Type B pancreatic cell (in vitro differentiated cells): ENCODE measurements at regions not wholly inside any gene's neighbourhood (a gene's known extent, or its start where the extent isn't known, plus 50 kb on each side); places are given as distances from the start of the nearest gene placed in this dataset.

Experiments used
- DNase-seq: peaks from one replicate; pipeline ENCODE4 v3.0.0; 2021; ENCODE audit warnings: mixed read lengths; ENCODE audit not compliant: unreplicated experiment; ENCODE audit errors: extremely low spot score
- H3K27ac Mint-ChIP-seq: 2 replicates; pipeline ENCODE4 v1.8.0; 2021; ENCODE audit warnings: mild to moderate bottlenecking, mixed read lengths
- H3K27me3 Mint-ChIP-seq: 2 replicates; pipeline ENCODE4 v1.8.0; 2021; ENCODE audit warnings: mixed read lengths
- H3K36me3 Mint-ChIP-seq: 2 replicates; pipeline ENCODE4 v1.8.0; 2021; ENCODE audit warnings: mixed read lengths
- H3K4me1 Mint-ChIP-seq: one replicate; pipeline ENCODE4 v1.8.0; 2021; ENCODE audit warnings: mixed read lengths; ENCODE audit not compliant: unreplicated experiment
- H3K4me3 Mint-ChIP-seq: 2 replicates; pipeline ENCODE4 v1.8.0; 2021; ENCODE audit warnings: mild to moderate bottlenecking, mixed read lengths
- H3K9me3 Mint-ChIP-seq: 2 replicates; pipeline ENCODE4 v1.8.0; 2021; ENCODE audit warnings: mixed read lengths
- TF ChIP-seq, protein P1 (sequence below): fragments of 200-600 bp; sonication (generic); conservative IDR thresholded peaks from 2 replicates; pipeline ENCODE4 v1.5.0; 2021; ENCODE audit warnings: antibody characterized with exemption, mild to moderate bottlenecking

DNA sequence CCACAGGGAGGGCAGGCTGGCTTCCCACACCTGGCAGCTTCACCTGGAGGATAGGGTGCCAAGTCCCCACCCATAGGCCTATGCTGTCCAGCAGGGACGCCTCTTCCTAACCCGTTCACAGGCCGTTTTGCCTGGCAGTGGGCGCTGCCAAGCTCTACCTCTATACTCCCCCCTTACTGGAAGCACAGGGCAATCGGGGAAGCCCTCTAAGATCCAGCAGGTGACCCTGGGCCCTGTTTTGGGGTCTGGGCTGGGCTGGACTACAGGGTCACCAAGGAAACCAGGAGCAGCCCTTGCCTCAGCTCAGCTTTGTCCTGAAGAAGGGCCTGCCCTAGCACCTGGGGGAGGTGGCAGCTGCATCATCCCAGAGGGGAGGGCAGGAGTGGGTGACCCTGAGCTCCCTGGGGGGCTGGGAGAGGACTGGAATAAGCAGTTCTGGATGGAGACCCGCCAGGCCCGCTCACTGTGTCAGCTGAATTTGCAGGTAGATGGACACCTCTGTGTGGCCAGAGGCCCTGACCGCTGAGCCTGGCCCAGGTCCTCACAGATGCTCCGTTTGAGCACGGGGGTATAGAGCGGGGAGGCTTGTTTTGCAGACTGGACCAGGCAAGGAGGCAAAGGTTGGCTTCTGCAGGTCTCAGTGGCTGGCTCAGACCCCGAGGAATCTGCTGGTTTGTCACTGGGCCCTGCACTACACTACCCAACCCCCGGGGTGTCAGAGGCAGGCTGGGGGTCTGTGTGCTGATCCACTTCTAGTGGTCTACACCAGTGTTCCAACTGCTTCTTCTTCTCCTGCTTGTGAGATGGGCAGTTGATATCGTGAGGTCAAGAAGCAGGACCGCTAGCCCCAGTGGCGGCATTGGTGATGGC is 163.1 kb downstream of the ASB1 start:
- Mint-ChIP-seq H3K9me3 (no peaks in the 10 kb centered on the region), H3K36me3 (no peaks in the 10 kb centered on the region), H3K4me1 (no peaks in the 10 kb centered on the region), H3K4me3 (no peak overlapping the region), H3K27ac (no peak overlapping the region), H3K27me3 (peaks cover 4% of the 10 kb centered on the region)
- TF ChIP-seq, protein P1, sequence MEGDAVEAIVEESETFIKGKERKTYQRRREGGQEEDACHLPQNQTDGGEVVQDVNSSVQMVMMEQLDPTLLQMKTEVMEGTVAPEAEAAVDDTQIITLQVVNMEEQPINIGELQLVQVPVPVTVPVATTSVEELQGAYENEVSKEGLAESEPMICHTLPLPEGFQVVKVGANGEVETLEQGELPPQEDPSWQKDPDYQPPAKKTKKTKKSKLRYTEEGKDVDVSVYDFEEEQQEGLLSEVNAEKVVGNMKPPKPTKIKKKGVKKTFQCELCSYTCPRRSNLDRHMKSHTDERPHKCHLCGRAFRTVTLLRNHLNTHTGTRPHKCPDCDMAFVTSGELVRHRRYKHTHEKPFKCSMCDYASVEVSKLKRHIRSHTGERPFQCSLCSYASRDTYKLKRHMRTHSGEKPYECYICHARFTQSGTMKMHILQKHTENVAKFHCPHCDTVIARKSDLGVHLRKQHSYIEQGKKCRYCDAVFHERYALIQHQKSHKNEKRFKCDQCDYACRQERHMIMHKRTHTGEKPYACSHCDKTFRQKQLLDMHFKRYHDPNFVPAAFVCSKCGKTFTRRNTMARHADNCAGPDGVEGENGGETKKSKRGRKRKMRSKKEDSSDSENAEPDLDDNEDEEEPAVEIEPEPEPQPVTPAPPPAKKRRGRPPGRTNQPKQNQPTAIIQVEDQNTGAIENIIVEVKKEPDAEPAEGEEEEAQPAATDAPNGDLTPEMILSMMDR = no peak
- no peak for DNase-seq

- Mint-ChIP-seq H3K27ac (no peak overlapping the region), H3K4me3 (no peak overlapping the region), H3K4me1 (no peaks in the 10 kb centered on the region), H3K27me3 (peaks cover 4% of the 10 kb centered on the region), H3K9me3 (no peaks in the 10 kb centered on the region), H3K36me3 (no peaks in the 10 kb centered on the region)
- DNase-seq = no peak
- TF ChIP-seq, protein P1 = no peak
Observed at GRCh38 chr2:238591732-238592131, 165.0 kb downstream of the ASB1 start.

GRCh38 chr2:238593236-238593635 is 166.5 kb downstream of the ASB1 start:
- H3K27ac Mint-ChIP-seq = no peak overlapping the region

DNA sequence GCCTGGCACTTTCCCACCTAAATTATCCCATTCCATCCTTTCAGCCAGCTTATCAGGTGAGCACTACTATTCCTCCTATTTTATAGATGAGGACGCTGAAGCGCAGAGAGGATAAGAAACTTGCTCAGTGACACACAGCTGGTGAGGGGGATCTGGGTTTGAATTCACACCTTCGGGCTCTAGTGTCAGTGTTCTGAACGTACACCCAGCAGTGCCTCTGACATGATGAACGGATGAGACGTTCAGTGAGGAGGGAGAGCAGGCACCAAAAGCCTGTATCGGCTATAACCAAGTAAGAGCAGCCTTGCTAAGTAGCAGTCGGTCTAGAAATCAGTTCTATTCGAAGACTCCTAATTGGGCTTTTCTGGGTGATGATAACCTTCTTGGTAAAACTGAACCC is 167.0 kb downstream of the ASB1 start:
- Mint-ChIP-seq H3K4me3 (no peak overlapping the region), H3K27me3 (peaks cover 4% of the 10 kb centered on the region), H3K4me1 (peaks cover 6% of the 10 kb centered on the region), H3K27ac (no peak overlapping the region), H3K36me3 (no peaks in the 10 kb centered on the region), H3K9me3 (no peaks in the 10 kb centered on the region)
- TF ChIP-seq, protein P1 = no peak
- no peak for DNase-seq

More at GRCh38 chr2:238593236-238593635, 166.5 kb downstream of the ASB1 start:
- DNase-seq = no peak
- H3K36me3 Mint-ChIP-seq = no peaks in the 10 kb centered on the region
- peaks cover 4% of the 10 kb centered on the region for H3K27me3 Mint-ChIP-seq
- peaks cover 5% of the 10 kb centered on the region for H3K4me1 Mint-ChIP-seq
- no peak overlapping the region for H3K4me3 Mint-ChIP-seq
- TF ChIP-seq, protein P1 = no peak
- no peaks in the 10 kb centered on the region for H3K9me3 Mint-ChIP-seq

- no peaks in the 10 kb centered on the region for H3K9me3 Mint-ChIP-seq
- peaks cover 10% of the 10 kb centered on the region for H3K4me1 Mint-ChIP-seq
- H3K36me3 Mint-ChIP-seq = no peaks in the 10 kb centered on the region
- H3K4me3 Mint-ChIP-seq = no peak overlapping the region
- H3K27me3 Mint-ChIP-seq = peaks cover 4% of the 10 kb centered on the region
- no peak overlapping the region for H3K27ac Mint-ChIP-seq
- no peak for DNase-seq
- TF ChIP-seq, protein P1 = no peak
Observed at GRCh38 chr2:238594796-238595749, 168.3 kb downstream of the ASB1 start.
